Testis (tissue), 2 donors: ENCODE measurements at regions not wholly inside any gene's neighbourhood (a gene's known extent, or its start where the extent isn't known, plus 50 kb on each side); places are given as distances from the start of the nearest gene placed in this dataset.

Source experiments
- DNase-seq: peaks from one replicate; pipeline ENCODE4 v3.0.0-alpha.2; 2019
- H3K27ac ChIP-seq, 2 donors: fragments of 200-600 bp; sonication (generic); one replicate each; pipeline ENCODE4 v1.5.1; 2019
- H3K27me3 ChIP-seq: fragments of 200-600 bp; sonication (generic); one replicate; pipeline ENCODE4 v1.5.1; 2019
- H3K36me3 ChIP-seq: fragments of 200-600 bp; sonication (generic); one replicate; pipeline ENCODE4 v1.5.1; 2017; ENCODE audit warnings: low read depth; ENCODE audit errors: missing control alignments
- H3K4me1 ChIP-seq: fragments of 200-600 bp; sonication (generic); one replicate; pipeline ENCODE4 v1.5.1; 2019
- H3K4me3 ChIP-seq, 2 donors: fragments of 200-600 bp; sonication (generic); one replicate each; pipeline ENCODE4 v1.5.1; 2017 to 2019
- H3K9me3 ChIP-seq: fragments of 200-600 bp; sonication (generic); one replicate; pipeline ENCODE4 v1.5.1; 2017
- CTCF ChIP-seq, 3 experiments: fragments of 450-650 bp in 2 of 3; fragments of 200-600 bp in 1 of 3; sonication (generic) in 1 of 3; IDR thresholded peaks; one replicate each; pipeline ENCODE4 v1.5.1; 2016 to 2019; ENCODE audit warnings: antibody characterized with exemption in 3 of 3, mild to moderate bottlenecking in 2 of 3, moderate library complexity in 1 of 3
- POLR2A ChIP-seq: fragments of 450-650 bp; IDR thresholded peaks from one replicate; pipeline ENCODE4 v1.6.1; 2017; ENCODE audit warnings: antibody characterized with exemption, mild to moderate bottlenecking, moderate library complexity
- whole genome bisulfite sequencing, 2 donors: methylation state at CpG; one replicate each; pipeline ENCODE4 v1.1.5; 2018; 5-methylcytosine and 5-hydroxymethylcytosine counted together
- intact Hi-C: fragments of 100-400 bp; cut with DNase I; formaldehyde crosslinking; loops from one replicate; pipeline ENCODE4 v1.15.1; 2023; ENCODE audit warnings: low total_unique reads

GRCh38 chr5:176743136-176743861 lies 67.1 kb upstream of the UNC5A start:
- TF ChIP-seq CTCF (IDR thresholded peaks at IDR 0.05) (no peak), POLR2A (no peak)
- intact Hi-C loops = no loop called here
- H3K36me3 ChIP-seq = no peaks in the 10 kb centered on the region
- H3K27me3 ChIP-seq = no peaks in the 10 kb centered on the region
- no peak for DNase-seq
- peak overlapping the region; percentile 18 to 24 for H3K4me3 ChIP-seq
- 2 to 5% methylated on average over 25 to 50 of the region's 54 CpGs for WGBS, 2 donors
- peaks cover 4% of the 10 kb centered on the region for H3K4me1 ChIP-seq
- H3K9me3 ChIP-seq = no peaks in the 10 kb centered on the region
- H3K27ac ChIP-seq = no peak overlapping the region

- no peak for DNase-seq
- no peak overlapping the region for H3K27ac ChIP-seq
Measured at GRCh38 chr5:176743868-176744583, 66.3 kb upstream of the UNC5A start.

GRCh38 chr5:176744584-176744965 lies 65.8 kb upstream of the UNC5A start:
- no peak for DNase-seq
- Histone ChIP-seq H3K9me3 (no peaks in the 10 kb centered on the region), H3K4me1 (peaks cover 4% of the 10 kb centered on the region), H3K4me3 (no peak overlapping the region), H3K27ac (no peak overlapping the region), H3K36me3 (no peaks in the 10 kb centered on the region), H3K27me3 (no peaks in the 10 kb centered on the region)
- intact Hi-C loops = no loop called here
- no peak for TF ChIP-seq CTCF (IDR thresholded peaks at IDR 0.05)
- WGBS, 2 donors = 54 to 62% methylated on average over 8 of the region's 8 CpGs

More at GRCh38 chr5:176743868-176744583, 66.3 kb upstream of the UNC5A start:
- TF ChIP-seq CTCF (IDR thresholded peaks at IDR 0.05) (no peak), POLR2A (no peak)
- WGBS, 2 donors = 25 to 40% methylated on average over 25 of the region's 25 CpGs
- no peaks in the 10 kb centered on the region for H3K27me3 ChIP-seq
- intact Hi-C loops = no loop called here
- peak overlapping the region; percentile 18 to 24 for H3K4me3 ChIP-seq
- H3K4me1 ChIP-seq = peaks cover 4% of the 10 kb centered on the region
- no peaks in the 10 kb centered on the region for H3K36me3 ChIP-seq
- no peaks in the 10 kb centered on the region for H3K9me3 ChIP-seq

GRCh38 chr5:176747670-176748072 lies 62.7 kb upstream of the UNC5A start:
- H3K36me3 ChIP-seq = no peaks in the 10 kb centered on the region
- H3K27me3 ChIP-seq = no peaks in the 10 kb centered on the region
- no peak for DNase-seq
- no peak for TF ChIP-seq POLR2A
- no peak for TF ChIP-seq CTCF (IDR thresholded peaks at IDR 0.05)
- WGBS, 2 donors = 90 to 94% methylated on average over 5 of the region's 5 CpGs
- no peaks in the 10 kb centered on the region for H3K9me3 ChIP-seq
- intact Hi-C loops = no loop called here
- H3K27ac ChIP-seq = no peak overlapping the region
- peaks cover 4% of the 10 kb centered on the region for H3K4me1 ChIP-seq
- no peak overlapping the region for H3K4me3 ChIP-seq
